NCI-H128 (cell line): ENCODE measurements at regions not wholly inside any gene's neighbourhood (a gene's known extent, or its start where the extent isn't known, plus 50 kb on each side); places are given as distances from the start of the nearest gene placed in this dataset.
A peak's percentile ranks its signal among the peaks of the same experiment; 100 is the strongest.

Experiments
- DNase-seq: peaks from one replicate; lab custom pipeline; 2025; ENCODE audit not compliant: unreplicated experiment; lab: John Stamatoyannopoulos, UW

- no peak for DNase-seq
These were observed 76.5 kb upstream of the ADGRF1 start for GRCh38 chr6:47118611-47119010.

GRCh38 chr6:47117314-47117713, 75.2 kb upstream of the ADGRF1 start:
- no peak for DNase-seq

GRCh38 chr6:47116606-47117005, 74.5 kb upstream of the ADGRF1 start:
- no peak for DNase-seq

GRCh38 chr6:47116086-47116485, 74.0 kb upstream of the ADGRF1 start:
- DNase-seq: no peak

- no peak for DNase-seq
These were observed 72.3 kb upstream of the ADGRF1 start for GRCh38 chr6:47114460-47114859.

GRCh38 chr6:47112317-47112716, 70.2 kb upstream of the ADGRF1 start:
- no peak for DNase-seq

- DNase-seq: no peak
These were observed 69.6 kb upstream of the ADGRF1 start for GRCh38 chr6:47111685-47112084.

- no peak for DNase-seq
These were observed 67.1 kb upstream of the ADGRF1 start for GRCh38 chr6:47109281-47109680.

- DNase-seq: no peak
These were observed 64.6 kb upstream of the ADGRF1 start for GRCh38 chr6:47106721-47107197.

- DNase-seq: no peak
These were observed 64.1 kb upstream of the ADGRF1 start for GRCh38 chr6:47106216-47106615.

- no peak for DNase-seq
These were observed 63.5 kb upstream of the ADGRF1 start for GRCh38 chr6:47105469-47106178.

GRCh38 chr6:47103931-47104330, 61.8 kb upstream of the ADGRF1 start:
- DNase-seq: no peak

GRCh38 chr6:47102331-47102730, 60.2 kb upstream of the ADGRF1 start:
- no peak for DNase-seq

- no peak for DNase-seq
These were observed 56.5 kb upstream of the ADGRF1 start for GRCh38 chr6:47098570-47098993.

GRCh38 chr6:47097092-47097945, 55.2 kb upstream of the ADGRF1 start:
- peak; percentile 45 for DNase-seq

- DNase-seq: no peak
These were observed 54.2 kb upstream of the ADGRF1 start for GRCh38 chr6:47096211-47096895.

GRCh38 chr6:47094241-47094925, 52.3 kb upstream of the ADGRF1 start:
- DNase-seq: no peak

- DNase-seq: no peak
These were observed 51.0 kb upstream of the ADGRF1 start for GRCh38 chr6:47093169-47093568.

GRCh38 chr6:47091886-47092668, 49.9 kb upstream of the ADGRF1 start:
- no peak for DNase-seq
